Skeletal muscle satellite cell (primary cell): ENCODE measurements at regions not wholly inside any gene's neighbourhood (a gene's known extent, or its start where the extent isn't known, plus 50 kb on each side); places are given as distances from the start of the nearest gene placed in this dataset.

Source experiments
- H3K27me3 ChIP-seq: 2 replicates; pipeline ENCODE4 v1.7.0; 2013; ENCODE audit warnings: low read length; ENCODE audit not compliant: control insufficient read depth, insufficient read depth
- H3K36me3 ChIP-seq: 2 replicates; pipeline ENCODE4 v1.7.0; 2013; ENCODE audit warnings: mild to moderate bottlenecking, control low read depth, low read length; ENCODE audit not compliant: insufficient read depth
- H3K4me1 ChIP-seq: 2 replicates; pipeline ENCODE4 v1.7.0; 2013; ENCODE audit warnings: low read length; ENCODE audit not compliant: control insufficient read depth, insufficient read depth
- H3K4me2 ChIP-seq: 2 replicates; pipeline ENCODE4 v1.7.0; 2013; ENCODE audit warnings: mild to moderate bottlenecking, low read length
- H3K4me3 ChIP-seq: 2 replicates; pipeline ENCODE4 v1.7.0; 2013; ENCODE audit warnings: low read length
- H3K9ac ChIP-seq: 2 replicates; pipeline ENCODE4 v1.7.0; 2013; ENCODE audit warnings: mild to moderate bottlenecking, low read depth, low read length, moderate library complexity
- H3K9me3 ChIP-seq: replicated peaks from 2 replicates; pipeline ENCODE4 v1.7.0; 2013; ENCODE audit warnings: mild to moderate bottlenecking, control low read depth, low read length

DNA sequence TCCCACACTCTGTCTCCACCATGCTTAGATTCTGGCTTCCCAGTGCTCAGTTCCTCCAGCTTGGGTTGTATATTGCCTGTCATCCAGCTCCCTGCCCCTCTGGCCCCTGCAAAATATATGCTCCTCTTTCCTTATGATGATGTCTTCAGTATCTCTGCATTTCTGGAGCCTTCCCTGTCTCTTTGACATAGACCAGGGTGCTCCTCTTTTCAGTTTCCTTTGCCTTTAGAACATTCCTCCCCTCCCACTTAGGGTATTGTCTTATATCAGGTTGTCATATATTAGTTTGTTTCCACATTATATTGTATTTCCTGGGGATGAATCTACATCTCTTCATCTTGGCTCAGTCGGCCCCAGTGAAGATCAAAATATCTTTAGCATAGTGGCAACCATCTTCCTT lies 526.4 kb downstream of the MID1IP1 start:
- H3K9me3 ChIP-seq, result no peaks in the 10 kb centered on the region
- no peak overlapping the region for H3K4me3 ChIP-seq
- no peak overlapping the region for H3K9ac ChIP-seq
- H3K4me2 ChIP-seq, result no peak overlapping the region
- peaks cover 42% of the 10 kb centered on the region for H3K27me3 ChIP-seq
- no peaks in the 10 kb centered on the region for H3K4me1 ChIP-seq
- no peaks in the 10 kb centered on the region for H3K36me3 ChIP-seq

DNA sequence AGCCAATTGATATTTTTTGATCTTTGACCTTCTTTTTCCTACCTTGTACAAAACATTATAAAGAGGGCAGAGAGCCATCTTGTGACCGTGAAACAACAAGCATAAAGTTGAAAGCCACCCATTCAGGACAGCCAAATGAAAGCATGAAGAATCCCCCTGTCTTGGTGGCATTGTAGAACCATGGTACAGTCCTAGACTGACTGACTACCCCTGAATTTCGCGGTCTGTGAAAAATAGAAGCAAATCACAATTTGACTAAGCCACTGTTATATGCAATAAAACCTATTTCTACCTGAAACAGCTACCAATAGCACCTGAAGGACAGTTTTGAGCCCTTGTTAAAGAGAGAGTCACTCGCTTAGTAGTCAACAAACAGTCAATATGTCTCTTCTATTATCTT lies 527.4 kb downstream of the MID1IP1 start:
- Histone ChIP-seq H3K9me3 (no peaks in the 10 kb centered on the region), H3K4me1 (no peaks in the 10 kb centered on the region), H3K27me3 (peaks cover 49% of the 10 kb centered on the region), H3K4me2 (no peak overlapping the region), H3K36me3 (no peaks in the 10 kb centered on the region), H3K9ac (no peak overlapping the region), H3K4me3 (no peak overlapping the region)

DNA sequence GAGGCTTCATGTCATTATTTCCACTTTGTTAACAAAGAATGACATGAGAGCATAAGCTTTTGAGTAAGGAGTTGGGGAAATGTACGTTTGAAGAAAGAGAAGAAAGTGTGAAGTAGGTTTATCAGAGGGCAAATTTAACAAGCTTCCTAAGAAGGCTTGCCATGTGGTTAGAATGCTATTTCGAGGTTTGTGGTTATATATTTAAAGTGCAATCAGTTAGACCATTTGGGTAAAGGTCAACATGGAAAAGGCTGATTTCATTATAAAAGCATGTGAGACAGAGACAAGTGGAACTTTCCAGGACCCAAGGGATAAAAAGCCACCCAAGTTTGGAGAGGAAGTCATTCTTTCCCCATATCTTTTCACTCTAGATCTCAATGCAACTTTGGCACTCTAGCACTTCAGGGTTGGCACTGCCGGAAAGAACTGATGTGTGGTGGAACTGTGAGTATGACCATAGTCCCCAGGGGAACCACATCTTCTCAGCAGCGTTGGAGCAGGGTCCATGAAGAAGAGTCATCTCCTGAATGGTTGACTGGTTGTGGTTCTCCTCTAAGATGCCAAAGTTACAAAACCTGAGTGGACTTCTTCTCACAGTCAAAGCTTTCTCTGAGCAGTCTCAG lies 529.9 kb downstream of the MID1IP1 start:
- Histone ChIP-seq H3K4me3 (no peak overlapping the region), H3K4me2 (no peak overlapping the region), H3K9ac (no peak overlapping the region), H3K4me1 (no peaks in the 10 kb centered on the region), H3K27me3 (peaks cover 52% of the 10 kb centered on the region), H3K36me3 (no peaks in the 10 kb centered on the region), H3K9me3 (no peaks in the 10 kb centered on the region)

DNA sequence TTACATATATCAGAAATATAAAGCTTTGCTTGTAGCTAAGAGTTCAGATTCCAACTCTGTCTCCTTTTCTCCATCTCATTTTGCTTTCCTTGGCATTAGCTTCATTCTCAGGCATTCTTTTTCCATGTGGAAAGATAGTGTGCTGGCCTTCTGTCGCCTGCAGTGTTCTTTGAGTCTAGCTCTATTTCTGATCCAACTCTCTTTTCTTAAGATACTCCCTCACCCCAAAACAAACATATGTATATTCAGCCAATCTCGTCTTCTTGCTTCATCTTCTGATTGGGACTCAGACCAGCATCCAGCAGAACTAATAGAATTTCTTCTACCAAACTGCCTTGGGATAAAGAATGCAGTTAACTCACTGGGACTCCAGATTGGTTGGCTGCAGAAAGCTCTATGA lies 532.2 kb downstream of the MID1IP1 start:
- H3K9me3 ChIP-seq, result no peaks in the 10 kb centered on the region
- H3K9ac ChIP-seq, result no peak overlapping the region

DNA sequence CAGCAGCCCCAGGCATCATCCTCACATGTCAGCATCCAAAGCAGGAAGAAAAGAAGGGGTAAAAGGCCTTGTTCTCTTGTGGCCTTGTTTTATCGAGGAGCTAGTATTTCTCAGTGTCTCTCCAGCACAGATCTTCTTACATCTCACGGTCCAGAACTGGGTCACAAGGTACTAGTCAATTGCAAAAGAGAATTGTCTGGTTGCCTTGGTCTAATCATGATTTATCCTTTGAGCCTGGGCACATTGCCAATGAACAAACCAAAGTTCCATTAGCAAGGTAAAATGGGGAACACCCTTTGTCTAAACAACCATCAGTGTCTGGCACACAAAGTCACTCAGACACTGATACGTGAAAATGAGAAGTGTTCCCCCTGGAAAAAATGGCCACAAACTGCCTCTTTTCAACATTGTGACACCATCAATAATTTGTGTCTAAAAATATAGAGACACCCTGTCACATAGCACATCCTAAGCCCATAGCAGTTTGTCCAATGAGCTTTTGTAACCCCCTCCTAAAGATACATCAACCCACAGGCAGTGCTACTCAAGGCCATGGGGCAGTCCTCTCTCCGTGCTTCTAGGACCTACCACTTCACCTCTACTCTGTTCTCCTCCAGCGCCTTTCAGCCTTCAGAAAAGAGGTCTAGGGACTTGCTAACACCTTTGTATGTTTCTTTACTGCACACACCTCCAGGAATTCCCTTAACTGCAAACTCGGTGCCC lies 534.4 kb downstream of the MID1IP1 start:
- H3K9ac ChIP-seq, result no peak overlapping the region
- H3K27me3 ChIP-seq, result peaks cover 24% of the 10 kb centered on the region
- no peaks in the 10 kb centered on the region for H3K36me3 ChIP-seq
- no peaks in the 10 kb centered on the region for H3K4me1 ChIP-seq
- H3K4me3 ChIP-seq, result no peak overlapping the region
- no peak overlapping the region for H3K4me2 ChIP-seq
- no peaks in the 10 kb centered on the region for H3K9me3 ChIP-seq

More for the DNA sequence above, 532.2 kb downstream of the MID1IP1 start:
- Histone ChIP-seq H3K4me2 (no peak overlapping the region), H3K36me3 (no peaks in the 10 kb centered on the region), H3K4me1 (no peaks in the 10 kb centered on the region), H3K4me3 (no peak overlapping the region), H3K27me3 (peaks cover 35% of the 10 kb centered on the region)

DNA sequence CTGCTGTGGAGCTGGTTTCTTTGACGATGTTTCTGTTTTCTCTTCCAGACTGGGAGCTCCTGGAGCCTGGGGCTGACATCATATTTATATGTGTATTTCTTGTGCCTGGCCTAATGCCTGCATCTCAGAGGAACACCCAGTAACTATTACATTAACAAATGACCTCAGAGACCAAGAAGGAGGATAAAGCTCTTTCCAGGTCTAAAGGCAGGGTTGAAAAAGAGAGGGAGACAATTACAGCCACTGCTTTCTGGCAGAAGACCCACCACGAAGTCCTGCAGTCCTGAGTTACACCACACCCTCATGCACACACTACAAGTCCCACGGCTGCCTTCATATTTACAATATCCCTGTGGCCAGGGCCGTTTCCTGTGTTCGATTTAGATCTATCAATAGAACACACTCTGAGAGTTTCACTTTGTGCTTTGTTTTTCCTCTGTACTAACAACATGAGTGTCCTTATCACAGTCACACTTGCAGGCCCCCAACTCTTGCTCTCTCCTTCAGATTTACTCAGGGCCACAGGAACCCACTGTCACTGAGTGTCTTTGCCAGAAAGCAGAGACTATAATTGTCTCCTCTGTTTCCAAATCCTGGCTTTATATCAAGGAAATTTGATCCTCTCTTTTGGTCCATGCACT lies 535.5 kb downstream of the MID1IP1 start:
- Histone ChIP-seq H3K4me1 (no peaks in the 10 kb centered on the region), H3K4me2 (no peak overlapping the region), H3K27me3 (peaks cover 24% of the 10 kb centered on the region), H3K4me3 (no peak overlapping the region), H3K9ac (no peak overlapping the region), H3K9me3 (no peaks in the 10 kb centered on the region), H3K36me3 (no peaks in the 10 kb centered on the region)

DNA sequence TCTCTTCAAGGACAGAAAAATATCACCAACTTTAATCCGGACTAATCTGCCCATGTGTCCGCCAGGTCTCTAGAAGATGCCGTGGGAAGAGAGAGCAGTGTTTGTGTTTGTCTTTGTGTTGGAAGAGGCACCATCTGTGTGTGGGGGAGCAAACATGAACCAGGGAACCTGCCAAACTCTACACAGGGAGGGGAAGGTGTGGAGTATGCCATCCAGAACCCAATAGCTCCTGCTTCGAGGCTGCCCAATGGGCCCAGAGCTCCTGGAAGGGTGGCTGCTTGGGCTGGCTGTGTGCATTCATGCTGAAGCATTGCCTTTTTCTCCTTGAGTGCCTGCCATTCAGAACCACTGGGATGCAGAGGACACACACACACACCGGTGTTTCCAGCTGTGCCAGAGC lies 536.2 kb downstream of the MID1IP1 start:
- H3K9me3 ChIP-seq, result no peaks in the 10 kb centered on the region
- peaks cover 25% of the 10 kb centered on the region for H3K27me3 ChIP-seq

DNA sequence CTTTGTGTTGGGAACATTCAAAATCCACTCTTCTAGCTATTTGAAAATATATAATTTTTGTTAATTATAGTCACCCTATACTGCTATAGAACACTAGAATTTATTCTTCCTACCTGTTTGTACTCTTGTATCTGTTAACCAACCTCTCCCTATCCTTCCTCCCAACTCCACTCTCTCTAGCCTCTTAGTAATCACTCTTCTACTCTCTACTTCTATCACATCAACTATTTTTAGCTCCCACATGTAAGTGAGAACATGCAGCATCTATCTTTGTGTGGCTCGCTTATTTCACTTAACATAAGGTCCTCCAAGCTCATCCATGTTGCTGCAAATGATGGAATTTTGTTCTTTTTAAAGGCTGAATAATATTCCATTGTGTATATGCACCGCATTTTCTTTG lies 537.3 kb downstream of the MID1IP1 start:
- Histone ChIP-seq H3K4me3 (no peak overlapping the region), H3K4me1 (no peaks in the 10 kb centered on the region), H3K9ac (no peak overlapping the region), H3K27me3 (peaks cover 23% of the 10 kb centered on the region), H3K36me3 (no peaks in the 10 kb centered on the region), H3K4me2 (no peak overlapping the region), H3K9me3 (no peaks in the 10 kb centered on the region)

More for the DNA sequence above, 536.2 kb downstream of the MID1IP1 start:
- Histone ChIP-seq H3K9ac (no peak overlapping the region), H3K4me3 (no peak overlapping the region), H3K4me2 (no peak overlapping the region), H3K4me1 (no peaks in the 10 kb centered on the region), H3K36me3 (no peaks in the 10 kb centered on the region)

DNA sequence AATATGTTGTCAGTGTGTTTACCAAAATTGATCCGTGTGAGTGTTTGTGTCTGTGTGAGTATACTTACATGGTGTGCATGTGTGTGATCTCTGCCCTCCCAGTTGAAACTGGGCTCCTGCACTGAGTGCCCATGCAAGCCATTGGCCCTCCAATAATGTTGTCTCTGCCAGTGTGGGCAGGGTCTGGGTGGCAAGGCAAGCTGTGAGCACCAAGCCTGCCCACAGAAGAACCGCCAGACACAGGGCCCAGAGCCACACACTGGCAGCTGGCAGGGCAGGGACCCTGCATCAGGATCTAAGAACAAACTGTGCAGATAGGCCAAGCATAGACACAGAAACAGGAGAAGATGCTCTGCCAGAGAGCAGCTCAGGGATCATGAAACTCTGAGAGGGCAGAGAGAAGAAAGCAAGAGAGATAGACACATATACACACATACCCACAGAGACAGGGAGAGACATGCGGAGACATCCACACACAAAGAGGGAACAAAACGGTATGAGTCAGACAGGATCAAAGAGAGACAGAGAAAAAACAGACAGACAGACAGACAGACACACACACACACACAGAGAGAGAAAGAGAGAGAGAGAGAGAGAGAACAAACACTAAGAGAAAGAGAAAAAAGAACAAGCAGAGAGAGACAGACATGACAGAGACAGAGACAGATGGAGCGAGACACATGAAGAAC lies 555.0 kb downstream of the MID1IP1 start:
- Histone ChIP-seq H3K27me3 (peaks cover 25% of the 10 kb centered on the region), H3K9ac (no peak overlapping the region), H3K36me3 (no peaks in the 10 kb centered on the region), H3K4me3 (no peak overlapping the region), H3K9me3 (no peaks in the 10 kb centered on the region), H3K4me1 (no peaks in the 10 kb centered on the region), H3K4me2 (no peak overlapping the region)

DNA sequence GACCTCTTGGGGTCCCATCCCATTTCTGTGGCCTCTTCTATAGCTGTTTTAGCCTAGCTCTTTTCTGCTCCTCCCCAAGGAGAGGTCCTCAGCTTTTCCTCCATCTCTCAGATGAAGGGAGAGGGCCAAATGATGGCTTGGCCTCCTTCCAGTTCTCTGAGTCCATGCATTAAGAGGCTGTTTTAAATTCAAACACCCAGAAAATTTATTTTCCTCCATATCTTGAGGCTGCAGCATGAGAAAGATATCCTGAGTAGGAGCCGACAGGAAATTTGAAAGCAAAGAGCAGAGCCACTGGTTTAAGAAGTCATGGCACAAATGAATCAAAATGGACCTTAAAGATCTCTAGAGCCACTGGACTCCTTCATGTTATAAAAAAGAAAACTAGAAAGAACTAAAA lies 558.8 kb downstream of the MID1IP1 start:
- Histone ChIP-seq H3K36me3 (no peaks in the 10 kb centered on the region), H3K9me3 (no peaks in the 10 kb centered on the region), H3K4me3 (no peak overlapping the region), H3K4me2 (no peak overlapping the region), H3K9ac (no peak overlapping the region), H3K27me3 (peaks cover 35% of the 10 kb centered on the region), H3K4me1 (no peaks in the 10 kb centered on the region)

DNA sequence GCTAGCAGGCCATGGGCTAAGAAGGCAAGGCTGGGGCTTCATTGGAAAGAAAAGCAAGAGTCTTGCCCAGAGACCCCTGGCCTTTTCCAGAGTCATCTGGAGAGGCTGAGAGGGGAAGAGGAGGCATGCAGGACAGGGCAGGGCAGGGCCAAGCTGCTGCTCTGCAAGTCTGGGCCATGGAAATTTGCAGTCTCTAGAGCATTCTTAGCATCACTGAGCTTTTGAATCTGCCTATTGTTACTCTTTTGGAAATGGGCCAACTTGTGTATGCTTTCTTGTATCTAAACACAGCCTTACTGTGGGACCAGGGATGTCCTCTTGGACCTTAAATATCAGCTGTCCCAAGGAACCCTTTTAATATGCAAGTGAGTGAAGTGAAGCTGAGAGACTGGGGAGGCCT lies 560.5 kb downstream of the MID1IP1 start:
- Histone ChIP-seq H3K9me3 (no peaks in the 10 kb centered on the region), H3K36me3 (no peaks in the 10 kb centered on the region), H3K4me3 (no peak overlapping the region), H3K9ac (no peak overlapping the region), H3K4me2 (no peak overlapping the region), H3K27me3 (peaks cover 36% of the 10 kb centered on the region), H3K4me1 (no peaks in the 10 kb centered on the region)
